ENCODE measurements at regions not wholly inside any gene's neighbourhood (a gene's known extent, or its start where the extent isn't known, plus 50 kb on each side); places are given as distances from the start of the nearest gene placed in this dataset.

- Mint-ChIP-seq H3K9me3 (peaks cover 8% of the 10 kb centered on the region), H3K27me3 (no peaks in the 10 kb centered on the region)
- CTCF ChIA-PET, result interaction anchor here (1.9 kb wide), 1 partner anchor 9 kb away, joined by 5 read pairs; no protein-coding TSS in a partner anchor
Measured at GRCh38 chr21:17738176-17738953, 80.8 kb downstream of the C21orf91 start.

DNA sequence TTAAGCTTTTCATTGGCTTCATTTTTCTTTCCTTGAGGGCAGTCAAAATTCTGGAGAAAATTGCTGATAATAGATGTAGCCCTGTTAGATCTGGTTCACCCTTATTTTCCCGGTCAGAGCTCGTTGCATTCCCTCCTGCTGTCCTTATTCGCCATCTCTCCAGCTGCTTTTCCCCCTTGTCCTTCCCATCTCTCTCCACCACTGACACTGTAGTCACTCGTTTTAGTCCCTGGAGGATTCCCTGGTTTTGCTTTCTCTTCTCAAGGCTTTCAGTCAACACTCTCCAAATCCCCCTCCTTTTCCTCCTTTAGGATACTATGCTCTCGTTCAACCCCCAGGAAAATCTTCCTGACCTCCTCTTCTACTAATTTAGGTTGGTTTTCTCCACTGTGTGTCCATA, 83.1 kb downstream of the C21orf91 start:
- Mint-ChIP-seq H3K27ac (no peak overlapping the region), H3K4me3 (no peak overlapping the region), H3K9me3 (peaks cover 3% of the 10 kb centered on the region), H3K4me1 (no peaks in the 10 kb centered on the region), H3K27me3 (no peaks in the 10 kb centered on the region), H3K36me3 (no peaks in the 10 kb centered on the region)
- CTCF ChIA-PET, result no interaction called here
- DNase-seq, result no peak

More at GRCh38 chr21:17738176-17738953, 80.8 kb downstream of the C21orf91 start:
- Mint-ChIP-seq H3K4me3 (no peak overlapping the region), H3K27ac (no peak overlapping the region), H3K36me3 (no peaks in the 10 kb centered on the region), H3K4me1 (no peaks in the 10 kb centered on the region)
- no peak for DNase-seq

GRCh38 chr21:17733209-17733608, 85.9 kb downstream of the C21orf91 start:
- Mint-ChIP-seq H3K4me3 (no peak overlapping the region), H3K36me3 (no peaks in the 10 kb centered on the region)
- CTCF ChIA-PET, result no interaction called here

DNA sequence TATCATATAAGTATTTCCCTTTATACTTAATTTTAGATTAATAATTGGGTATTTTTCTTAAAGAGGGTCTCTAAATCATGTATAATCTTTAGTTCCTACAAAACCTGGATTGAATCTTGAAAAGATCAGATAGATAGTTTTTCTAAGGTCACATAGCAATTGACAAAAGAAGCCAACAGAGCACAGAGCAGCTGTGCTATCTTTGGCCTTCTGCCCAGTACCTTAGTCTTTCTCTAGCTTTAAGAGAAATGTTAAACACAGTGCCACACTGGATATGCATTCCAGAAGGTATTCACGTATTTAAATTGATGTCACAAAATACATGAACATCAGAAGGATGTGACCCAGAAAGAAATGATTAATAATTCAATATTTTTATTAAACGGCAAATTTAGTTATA, 86.8 kb downstream of the C21orf91 start:
- CTCF ChIA-PET, result no interaction called here
- Mint-ChIP-seq H3K36me3 (no peaks in the 10 kb centered on the region), H3K9me3 (no peaks in the 10 kb centered on the region), H3K27ac (no peak overlapping the region), H3K4me3 (no peak overlapping the region), H3K4me1 (no peaks in the 10 kb centered on the region), H3K27me3 (no peaks in the 10 kb centered on the region)
- DNase-seq, result no peak

More at GRCh38 chr21:17733209-17733608, 85.9 kb downstream of the C21orf91 start:
- DNase-seq, result no peak
- H3K27ac Mint-ChIP-seq, result no peak overlapping the region
- no peaks in the 10 kb centered on the region for H3K27me3 Mint-ChIP-seq
- H3K9me3 Mint-ChIP-seq, result no peaks in the 10 kb centered on the region
- H3K4me1 Mint-ChIP-seq, result no peaks in the 10 kb centered on the region

GRCh38 chr21:17731554-17731953, 87.6 kb downstream of the C21orf91 start:
- Mint-ChIP-seq H3K4me3 (no peak overlapping the region), H3K4me1 (no peaks in the 10 kb centered on the region), H3K9me3 (no peaks in the 10 kb centered on the region), H3K36me3 (no peaks in the 10 kb centered on the region), H3K27me3 (no peaks in the 10 kb centered on the region), H3K27ac (no peak overlapping the region)
- CTCF ChIA-PET, result no interaction called here
- DNase-seq, result no peak

GRCh38 chr21:17730782-17731181, 88.4 kb downstream of the C21orf91 start:
- DNase-seq, result no peak
- no peaks in the 10 kb centered on the region for H3K9me3 Mint-ChIP-seq
- H3K27ac Mint-ChIP-seq, result no peak overlapping the region
- no peaks in the 10 kb centered on the region for H3K27me3 Mint-ChIP-seq
- CTCF ChIA-PET, result interaction anchor here (1.0 kb wide), 1 partner anchor 81 kb away, joined by 3 read pairs; no protein-coding TSS in a partner anchor
- H3K4me1 Mint-ChIP-seq, result no peaks in the 10 kb centered on the region
- H3K36me3 Mint-ChIP-seq, result no peaks in the 10 kb centered on the region
- no peak overlapping the region for H3K4me3 Mint-ChIP-seq

- CTCF ChIA-PET, result no interaction called here
- no peak for DNase-seq
- no peak overlapping the region for H3K27ac Mint-ChIP-seq
- no peaks in the 10 kb centered on the region for H3K4me1 Mint-ChIP-seq
- H3K36me3 Mint-ChIP-seq, result no peaks in the 10 kb centered on the region
- H3K4me3 Mint-ChIP-seq, result no peak overlapping the region
- H3K27me3 Mint-ChIP-seq, result no peaks in the 10 kb centered on the region
- H3K9me3 Mint-ChIP-seq, result no peaks in the 10 kb centered on the region
Measured at GRCh38 chr21:17729455-17729854, 89.7 kb downstream of the C21orf91 start.

- DNase-seq, result no peak
- H3K4me3 Mint-ChIP-seq, result no peak overlapping the region
- H3K27me3 Mint-ChIP-seq, result no peaks in the 10 kb centered on the region
- H3K36me3 Mint-ChIP-seq, result no peaks in the 10 kb centered on the region
- H3K4me1 Mint-ChIP-seq, result no peaks in the 10 kb centered on the region
- H3K27ac Mint-ChIP-seq, result no peak overlapping the region
- no peaks in the 10 kb centered on the region for H3K9me3 Mint-ChIP-seq
- CTCF ChIA-PET, result no interaction called here
Measured at GRCh38 chr21:17727361-17727760, 91.8 kb downstream of the C21orf91 start.

- Mint-ChIP-seq H3K36me3 (no peaks in the 10 kb centered on the region), H3K27me3 (no peaks in the 10 kb centered on the region), H3K4me3 (no peak overlapping the region), H3K9me3 (no peaks in the 10 kb centered on the region), H3K27ac (no peak overlapping the region), H3K4me1 (no peaks in the 10 kb centered on the region)
- DNase-seq, result no peak
- CTCF ChIA-PET, result no interaction called here
Measured at GRCh38 chr21:17726047-17726829, 92.9 kb downstream of the C21orf91 start.

DNA sequence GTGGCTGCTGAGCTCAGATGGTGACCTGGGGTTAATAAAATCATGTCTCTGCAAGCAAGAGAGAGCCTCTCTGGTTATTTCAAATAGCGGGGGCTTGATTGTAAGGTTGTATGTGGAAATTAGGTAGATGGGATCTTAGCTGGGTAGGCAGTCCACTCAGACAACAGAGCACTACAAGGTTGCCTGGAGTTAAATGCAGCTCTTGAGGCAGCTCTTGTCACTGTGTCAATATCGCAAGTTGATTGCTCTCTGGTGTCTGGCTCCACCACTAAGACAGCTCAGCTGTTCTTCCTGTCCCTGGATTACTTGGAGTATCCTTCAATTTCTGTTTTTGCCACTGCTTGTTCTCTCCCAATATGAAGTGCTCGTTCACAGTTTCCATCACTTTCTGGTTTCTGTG, 93.8 kb downstream of the C21orf91 start:
- Mint-ChIP-seq H3K36me3 (no peaks in the 10 kb centered on the region), H3K9me3 (no peaks in the 10 kb centered on the region), H3K27me3 (no peaks in the 10 kb centered on the region), H3K4me1 (no peaks in the 10 kb centered on the region), H3K27ac (no peak overlapping the region), H3K4me3 (no peak overlapping the region)
- CTCF ChIA-PET, result no interaction called here
- no peak for DNase-seq

GRCh38 chr21:17712887-17713286, 100.2 kb upstream of the BTG3 start:
- no peak for DNase-seq
- no peak overlapping the region for H3K4me3 Mint-ChIP-seq
- no peaks in the 10 kb centered on the region for H3K27me3 Mint-ChIP-seq
- CTCF ChIA-PET, result no interaction called here
- H3K27ac Mint-ChIP-seq, result no peak overlapping the region
- peaks cover 10% of the 10 kb centered on the region for H3K9me3 Mint-ChIP-seq
- peaks cover 2% of the 10 kb centered on the region for H3K36me3 Mint-ChIP-seq
- peaks cover 21% of the 10 kb centered on the region for H3K4me1 Mint-ChIP-seq

- no peak for DNase-seq
- peaks cover 6% of the 10 kb centered on the region for H3K36me3 Mint-ChIP-seq
- H3K9me3 Mint-ChIP-seq, result peaks cover 14% of the 10 kb centered on the region
- no peak overlapping the region for H3K27ac Mint-ChIP-seq
- H3K4me3 Mint-ChIP-seq, result no peak overlapping the region
- H3K27me3 Mint-ChIP-seq, result no peaks in the 10 kb centered on the region
- peaks cover 21% of the 10 kb centered on the region for H3K4me1 Mint-ChIP-seq
- CTCF ChIA-PET, result no interaction called here
Measured at GRCh38 chr21:17711896-17712295, 99.2 kb upstream of the BTG3 start.

GRCh38 chr21:17709266-17709611, 96.5 kb upstream of the BTG3 start:
- H3K4me1 Mint-ChIP-seq, result peaks cover 21% of the 10 kb centered on the region
- DNase-seq, result no peak
- CTCF ChIA-PET, result interaction anchor here (1.0 kb wide), 1 partner anchor 74 kb away, joined by 5 read pairs; no protein-coding TSS in a partner anchor
- peaks cover 33% of the 10 kb centered on the region for H3K9me3 Mint-ChIP-seq
- H3K27me3 Mint-ChIP-seq, result no peaks in the 10 kb centered on the region
- no peak overlapping the region for H3K27ac Mint-ChIP-seq
- no peak overlapping the region for H3K4me3 Mint-ChIP-seq
- peaks cover 13% of the 10 kb centered on the region for H3K36me3 Mint-ChIP-seq

GRCh38 chr21:17708522-17709265, 96.0 kb upstream of the BTG3 start:
- no peak for DNase-seq
- no peaks in the 10 kb centered on the region for H3K27me3 Mint-ChIP-seq
- peaks cover 21% of the 10 kb centered on the region for H3K4me1 Mint-ChIP-seq
- CTCF ChIA-PET, result interaction anchor here (1.0 kb wide), 1 partner anchor 75 kb away, joined by 5 read pairs; no protein-coding TSS in a partner anchor
- H3K4me3 Mint-ChIP-seq, result no peak overlapping the region
- H3K36me3 Mint-ChIP-seq, result peaks cover 13% of the 10 kb centered on the region
- peaks cover 32% of the 10 kb centered on the region for H3K9me3 Mint-ChIP-seq
- H3K27ac Mint-ChIP-seq, result no peak overlapping the region

Measured in activated naive CD4-positive, alpha-beta T cell treated with anti-CD3 and anti-CD28 coated beads, Interleukin-2, amount 10 ng/mL, durations not matched to agents 7 days and 5 days (primary cell).